OCI-LY1 (cell line): ENCODE measurements at regions not wholly inside any gene's neighbourhood (a gene's known extent, or its start where the extent isn't known, plus 50 kb on each side); places are given as distances from the start of the nearest gene placed in this dataset.

Experiments
- CTCF ChIP-seq: fragments of 200-600 bp; sonication (generic), shearing (Covaris generic); IDR thresholded peaks from 2 replicates; pipeline ENCODE4 v1.5.1; 2017; ENCODE audit warnings: mild to moderate bottlenecking, antibody characterized with exemption, low read length, moderate library complexity, mixed read lengths
- EZH2 ChIP-seq: fragments of 200-600 bp; sonication (generic), shearing (Covaris generic); IDR thresholded peaks from 2 replicates; pipeline ENCODE4 v1.8.0; 2017; ENCODE audit warnings: borderline replicate concordance, mixed run types, mild to moderate bottlenecking, antibody characterized with exemption, low read length, moderate library complexity, mixed read lengths

- TF ChIP-seq CTCF = no peak
- TF ChIP-seq EZH2 = no peak
Observed at GRCh38 chr13:47117268-47117667, 220.4 kb upstream of the HTR2A start.
